ENCODE measurements at regions not wholly inside any gene's neighbourhood (a gene's known extent, or its start where the extent isn't known, plus 50 kb on each side); places are given as distances from the start of the nearest gene placed in this dataset.
A peak's percentile ranks its signal among the peaks of the same experiment; 100 is the strongest.

- DNase-seq, result no peak
- no peak overlapping the region for H3K27ac ChIP-seq
- intact Hi-C loops (cut with DNase I), result no loop called here
- TF ChIP-seq CTCF (IDR thresholded peaks at IDR 0.05), result no peak
- 75 to 90% methylated on average over 1 of the region's 1 CpG for WGBS, 2 donors
- no peaks in the 10 kb centered on the region for H3K4me1 ChIP-seq
- no peaks in the 10 kb centered on the region for H3K36me3 ChIP-seq (replicated peaks in 1 of 2; ENCODE audit: insufficient read depth in 1 of 2, low read depth in 2 of 2)
- no peaks in the 10 kb centered on the region for H3K9me3 ChIP-seq
- ATAC-seq, result no peak
- H3K4me3 ChIP-seq, result no peak overlapping the region
- H3K27me3 ChIP-seq, result no peaks in the 10 kb centered on the region
Observed at GRCh38 chr1:68329096-68329835, 96.9 kb upstream of the WLS start.

GRCh38 chr1:68328490-68328889, 96.2 kb upstream of the WLS start:
- WGBS, 2 donors, result 86 to 96% methylated on average over 1 of the region's 1 CpG
- no peaks in the 10 kb centered on the region for H3K9me3 ChIP-seq
- DNase-seq, result no peak
- ATAC-seq, result no peak
- no peak for TF ChIP-seq POLR2A (IDR thresholded peaks at IDR 0.05)
- TF ChIP-seq CTCF (IDR thresholded peaks at IDR 0.05), result no peak
- H3K36me3 ChIP-seq (replicated peaks in 1 of 2; ENCODE audit: insufficient read depth in 1 of 2, low read depth in 2 of 2), result no peaks in the 10 kb centered on the region
- intact Hi-C loops (cut with DNase I), result no loop called here
- no peaks in the 10 kb centered on the region for H3K27me3 ChIP-seq
- H3K4me1 ChIP-seq, result no peaks in the 10 kb centered on the region
- H3K4me3 ChIP-seq, result no peak overlapping the region
- H3K27ac ChIP-seq, result no peak overlapping the region

- Histone ChIP-seq H3K4me3 (no peak overlapping the region), H3K27me3 (no peaks in the 10 kb centered on the region), H3K4me1 (no peaks in the 10 kb centered on the region), H3K9me3 (no peaks in the 10 kb centered on the region), H3K27ac (no peak overlapping the region), H3K36me3 (replicated peaks in 1 of 2; ENCODE audit: insufficient read depth in 1 of 2, low read depth in 2 of 2) (no peaks in the 10 kb centered on the region)
- TF ChIP-seq POLR2A (IDR thresholded peaks at IDR 0.05) (no peak), CTCF (IDR thresholded peaks at IDR 0.05) (no peak)
- ATAC-seq (peak; percentile 40), DNase-seq (no peak)
- intact Hi-C loops (cut with DNase I), result no loop called here
- WGBS, 2 donors, result 50 to 70% methylated on average over 3 of the region's 3 CpGs
Observed at GRCh38 chr1:68327414-68327813, 95.1 kb upstream of the WLS start.

GRCh38 chr1:68326481-68326880, 94.2 kb upstream of the WLS start:
- Histone ChIP-seq H3K36me3 (replicated peaks in 1 of 2; ENCODE audit: insufficient read depth in 1 of 2, low read depth in 2 of 2) (no peaks in the 10 kb centered on the region), H3K4me1 (no peaks in the 10 kb centered on the region), H3K4me3 (no peak overlapping the region), H3K9me3 (no peaks in the 10 kb centered on the region), H3K27me3 (no peaks in the 10 kb centered on the region), H3K27ac (no peak overlapping the region)
- ATAC-seq (no peak), DNase-seq (no peak)
- WGBS, 2 donors, result 83% methylated on average over 2 of the region's 2 CpGs
- intact Hi-C loops (cut with DNase I), result no loop called here
- no peak for TF ChIP-seq CTCF (IDR thresholded peaks at IDR 0.05)
- TF ChIP-seq POLR2A (IDR thresholded peaks at IDR 0.05), result no peak

- Histone ChIP-seq H3K4me1 (peaks cover 8% of the 10 kb centered on the region), H3K27ac (no peak overlapping the region), H3K4me3 (no peak overlapping the region), H3K27me3 (no peaks in the 10 kb centered on the region), H3K9me3 (no peaks in the 10 kb centered on the region), H3K36me3 (replicated peaks in 1 of 2; ENCODE audit: insufficient read depth in 1 of 2, low read depth in 2 of 2) (no peaks in the 10 kb centered on the region)
- TF ChIP-seq POLR2A (IDR thresholded peaks at IDR 0.05) (no peak), CTCF (IDR thresholded peaks at IDR 0.05) (no peak)
- DNase-seq, result no peak
- intact Hi-C loops (cut with DNase I), result loop anchor here (5.0 kb wide), 1 partner anchor 202 kb away; no protein-coding TSS in a partner anchor
- 79 to 84% methylated on average over 2 of the region's 2 CpGs for WGBS, 2 donors
- ATAC-seq, result no peak
Observed at GRCh38 chr1:68324316-68324715, 92.0 kb upstream of the WLS start.
